ENCODE measurements at regions not wholly inside any gene's neighbourhood (a gene's known extent, or its start where the extent isn't known, plus 50 kb on each side); places are given as distances from the start of the nearest gene placed in this dataset.

DNA sequence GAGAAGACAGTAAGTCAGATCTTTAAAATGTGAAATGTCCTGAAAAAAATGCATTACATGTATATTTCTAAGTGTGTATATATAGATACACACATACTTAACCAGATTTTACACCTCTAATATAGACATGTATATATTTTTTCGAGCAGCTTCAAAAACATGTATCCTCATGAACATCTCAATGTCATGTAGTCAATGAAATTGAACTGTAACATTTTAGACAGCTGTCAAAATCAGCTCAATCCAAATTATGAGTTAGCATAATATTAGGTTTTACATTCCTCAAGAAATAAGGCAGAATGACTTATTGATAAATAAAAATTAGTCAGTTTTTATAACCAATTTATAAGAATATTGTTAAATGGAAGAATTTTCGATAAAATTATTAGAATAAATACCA, 665.7 kb downstream of the BRINP3 start:
- Mint-ChIP-seq H3K27ac (no peak overlapping the region), H3K27me3 (no peaks in the 10 kb centered on the region), H3K4me3 (no peak overlapping the region), H3K9me3 (peaks cover 0 to 14% (median 4%) of the 10 kb centered on the region in 8 donors), H3K4me1 (no peaks in the 10 kb centered on the region), H3K36me3 (no peaks in the 10 kb centered on the region)
- Histone ChIP-seq H3K4me1 (ENCODE audit: insufficient read depth, low read length) (no peaks in the 10 kb centered on the region), H3K36me3 (ENCODE audit: insufficient read depth, low read length) (no peaks in the 10 kb centered on the region), H3K27me3 (ENCODE audit: insufficient read depth, low read length) (no peaks in the 10 kb centered on the region), H3K9me3 (ENCODE audit: control insufficient read depth in 1 of 2, low read length in 2 of 2) (peaks cover 0 to 5% of the 10 kb centered on the region in 2 donors), H3K27ac (ENCODE audit: low read depth, low read length) (no peak overlapping the region), H3K4me3 (ENCODE audit: low read length in 2 of 2) (no peak overlapping the region)
- intact Hi-C loops (cut with micrococcal nuclease) = no loop called here
- CTCF ChIA-PET (ENCODE audit: partially characterized antibody) = no interaction called here
- POLR2A ChIA-PET (ENCODE audit: partially characterized antibody) = no interaction called here
- no peak for DNase-seq

DNA sequence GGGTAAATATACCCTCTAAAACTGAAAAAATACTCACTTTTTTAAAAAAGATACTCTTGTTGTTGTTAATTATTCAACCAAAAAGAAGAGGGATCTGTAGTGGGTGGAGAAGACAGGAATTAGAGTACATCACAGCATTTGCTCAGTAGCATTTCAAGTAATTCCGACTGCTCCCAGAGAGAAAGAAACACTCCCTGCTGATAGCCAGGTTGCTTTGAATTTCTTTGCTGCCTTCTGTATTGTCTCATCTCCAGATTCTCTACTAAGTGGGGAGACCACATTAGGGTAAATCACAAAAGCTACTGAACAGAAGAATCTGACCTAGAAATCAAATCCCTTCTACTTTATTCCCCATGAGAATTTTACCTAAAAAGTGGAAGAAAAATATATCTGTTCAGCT, 661.1 kb downstream of the BRINP3 start:
- H3K27me3 Mint-ChIP-seq = no peaks in the 10 kb centered on the region
- POLR2A ChIA-PET (ENCODE audit: partially characterized antibody) = no interaction called here
- no peaks in the 10 kb centered on the region for H3K36me3 Mint-ChIP-seq
- H3K9me3 Mint-ChIP-seq = peaks cover 0 to 12% (median 3%) of the 10 kb centered on the region in 8 donors
- Histone ChIP-seq H3K4me1 (ENCODE audit: insufficient read depth, low read length) (no peaks in the 10 kb centered on the region), H3K9me3 (ENCODE audit: control insufficient read depth in 1 of 2, low read length in 2 of 2) (peaks cover 0 to 5% of the 10 kb centered on the region in 2 donors), H3K27me3 (ENCODE audit: insufficient read depth, low read length) (no peaks in the 10 kb centered on the region), H3K36me3 (ENCODE audit: insufficient read depth, low read length) (no peaks in the 10 kb centered on the region), H3K27ac (ENCODE audit: low read depth, low read length) (no peak overlapping the region), H3K4me3 (ENCODE audit: low read length in 2 of 2) (no peak overlapping the region)
- no peak overlapping the region for H3K4me3 Mint-ChIP-seq
- no peak for DNase-seq
- CTCF ChIA-PET (ENCODE audit: partially characterized antibody) = no interaction called here
- intact Hi-C loops (cut with micrococcal nuclease) = no loop called here
- H3K27ac Mint-ChIP-seq = no peak overlapping the region
- H3K4me1 Mint-ChIP-seq = no peaks in the 10 kb centered on the region

- Mint-ChIP-seq H3K36me3 (no peaks in the 10 kb centered on the region), H3K27me3 (no peaks in the 10 kb centered on the region), H3K27ac (no peak overlapping the region), H3K4me3 (no peak overlapping the region), H3K9me3 (peaks cover 0 to 12% (median under 1%) of the 10 kb centered on the region in 8 donors), H3K4me1 (no peaks in the 10 kb centered on the region)
- no peak for DNase-seq
- intact Hi-C loops (cut with micrococcal nuclease) = no loop called here
- ChIA-PET CTCF (ENCODE audit: partially characterized antibody) (no interaction called here), POLR2A (ENCODE audit: partially characterized antibody) (no interaction called here)
- H3K9me3 ChIP-seq (ENCODE audit: control insufficient read depth in 1 of 2, low read length in 2 of 2) = peaks cover 0 to 5% of the 10 kb centered on the region in 2 donors
- no peaks in the 10 kb centered on the region for H3K27me3 ChIP-seq (ENCODE audit: insufficient read depth, low read length)
- H3K4me3 ChIP-seq (ENCODE audit: low read length in 2 of 2) = no peak overlapping the region
- H3K27ac ChIP-seq (ENCODE audit: low read depth, low read length) = no peak overlapping the region
- H3K4me1 ChIP-seq (ENCODE audit: insufficient read depth, low read length) = no peaks in the 10 kb centered on the region
- H3K36me3 ChIP-seq (ENCODE audit: insufficient read depth, low read length) = no peaks in the 10 kb centered on the region
Observed at GRCh38 chr1:189819751-189820150, 657.9 kb downstream of the BRINP3 start.

- CTCF ChIA-PET (ENCODE audit: partially characterized antibody) = no interaction called here
- Histone ChIP-seq H3K4me3 (ENCODE audit: low read length in 2 of 2) (no peak overlapping the region), H3K27ac (ENCODE audit: low read depth, low read length) (no peak overlapping the region), H3K9me3 (ENCODE audit: control insufficient read depth in 1 of 2, low read length in 2 of 2) (no peaks in the 10 kb centered on the region), H3K27me3 (ENCODE audit: insufficient read depth, low read length) (no peaks in the 10 kb centered on the region), H3K36me3 (ENCODE audit: insufficient read depth, low read length) (no peaks in the 10 kb centered on the region), H3K4me1 (ENCODE audit: insufficient read depth, low read length) (no peaks in the 10 kb centered on the region)
- intact Hi-C loops (cut with micrococcal nuclease) = no loop called here
- Mint-ChIP-seq H3K4me1 (no peaks in the 10 kb centered on the region), H3K9me3 (peaks cover 0 to 23% (median 2%) of the 10 kb centered on the region in 8 donors), H3K36me3 (no peaks in the 10 kb centered on the region), H3K4me3 (no peak overlapping the region), H3K27me3 (no peaks in the 10 kb centered on the region), H3K27ac (no peak overlapping the region)
- POLR2A ChIA-PET (ENCODE audit: partially characterized antibody) = no interaction called here
- no peak for DNase-seq
Observed at GRCh38 chr1:189821833-189822232, 655.8 kb downstream of the BRINP3 start.

DNA sequence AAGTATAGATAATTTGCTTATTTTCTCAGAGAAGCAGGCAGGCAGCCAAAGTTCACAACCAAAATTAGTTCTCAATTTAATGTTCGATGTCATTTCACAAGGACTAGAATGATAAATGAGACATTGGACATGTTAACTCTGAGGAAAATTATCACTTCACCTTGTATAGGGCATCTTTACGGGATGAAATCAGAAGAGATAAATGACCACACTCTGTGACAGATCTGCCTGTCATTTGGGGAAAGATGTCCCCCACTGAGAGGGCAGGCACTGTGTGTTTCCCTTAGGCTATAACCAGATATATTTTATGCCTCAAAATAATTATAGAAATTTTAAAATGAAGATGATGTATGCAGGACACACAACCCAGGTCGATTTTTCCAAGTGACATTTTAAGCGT, 642.9 kb downstream of the BRINP3 start:
- H3K4me3 Mint-ChIP-seq = no peak overlapping the region
- Histone ChIP-seq H3K27me3 (ENCODE audit: insufficient read depth, low read length) (no peaks in the 10 kb centered on the region), H3K9me3 (ENCODE audit: control insufficient read depth in 1 of 2, low read length in 2 of 2) (no peaks in the 10 kb centered on the region), H3K4me3 (ENCODE audit: low read length in 2 of 2) (no peak overlapping the region), H3K27ac (ENCODE audit: low read depth, low read length) (no peak overlapping the region), H3K36me3 (ENCODE audit: insufficient read depth, low read length) (no peaks in the 10 kb centered on the region), H3K4me1 (ENCODE audit: insufficient read depth, low read length) (no peaks in the 10 kb centered on the region)
- ChIA-PET CTCF (ENCODE audit: partially characterized antibody) (no interaction called here), POLR2A (ENCODE audit: partially characterized antibody) (no interaction called here)
- no peak overlapping the region for H3K27ac Mint-ChIP-seq
- DNase-seq = no peak
- H3K9me3 Mint-ChIP-seq = peaks cover 0 to 11% (median 5%) of the 10 kb centered on the region in 8 donors
- H3K4me1 Mint-ChIP-seq = no peaks in the 10 kb centered on the region
- intact Hi-C loops (cut with micrococcal nuclease) = no loop called here
- H3K27me3 Mint-ChIP-seq = no peaks in the 10 kb centered on the region
- H3K36me3 Mint-ChIP-seq = no peaks in the 10 kb centered on the region

DNA sequence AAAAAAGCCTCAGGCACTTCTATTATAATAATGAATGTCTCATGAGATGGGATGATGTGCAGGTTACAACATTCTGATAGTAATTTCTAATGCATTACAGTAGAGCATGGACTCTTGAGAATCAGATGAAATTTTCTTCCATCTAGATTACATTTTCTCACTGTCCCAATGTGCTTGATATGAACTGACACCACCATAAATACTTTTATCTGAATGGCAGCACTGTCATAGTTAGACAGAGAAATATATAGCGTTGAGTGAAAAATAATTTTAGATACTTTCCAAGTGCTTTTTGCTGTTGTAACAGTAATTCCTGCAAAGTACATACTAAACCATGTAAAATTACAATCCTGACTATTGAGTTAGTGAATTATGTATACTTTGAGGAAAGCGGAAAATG, 630.1 kb downstream of the BRINP3 start:
- Mint-ChIP-seq H3K36me3 (no peaks in the 10 kb centered on the region), H3K4me3 (no peak overlapping the region), H3K4me1 (no peaks in the 10 kb centered on the region), H3K9me3 (peaks cover 0 to 9% (median 4%) of the 10 kb centered on the region in 8 donors), H3K27ac (no peak overlapping the region), H3K27me3 (no peaks in the 10 kb centered on the region)
- CTCF ChIA-PET (ENCODE audit: partially characterized antibody) = no interaction called here
- Histone ChIP-seq H3K4me1 (ENCODE audit: insufficient read depth, low read length) (no peaks in the 10 kb centered on the region), H3K9me3 (ENCODE audit: control insufficient read depth in 1 of 2, low read length in 2 of 2) (no peaks in the 10 kb centered on the region), H3K4me3 (ENCODE audit: low read length in 2 of 2) (no peak overlapping the region), H3K27me3 (ENCODE audit: insufficient read depth, low read length) (no peaks in the 10 kb centered on the region), H3K36me3 (ENCODE audit: insufficient read depth, low read length) (no peaks in the 10 kb centered on the region), H3K27ac (ENCODE audit: low read depth, low read length) (no peak overlapping the region)
- intact Hi-C loops (cut with micrococcal nuclease) = no loop called here
- POLR2A ChIA-PET (ENCODE audit: partially characterized antibody) = no interaction called here
- no peak for DNase-seq

- Mint-ChIP-seq H3K4me1 (no peaks in the 10 kb centered on the region), H3K27ac (no peak overlapping the region), H3K4me3 (no peak overlapping the region), H3K9me3 (peaks cover 0 to 24% (median 17%) of the 10 kb centered on the region in 8 donors), H3K27me3 (no peaks in the 10 kb centered on the region), H3K36me3 (no peaks in the 10 kb centered on the region)
- Histone ChIP-seq H3K36me3 (ENCODE audit: insufficient read depth, low read length) (no peaks in the 10 kb centered on the region), H3K4me3 (ENCODE audit: low read length in 2 of 2) (no peak overlapping the region), H3K9me3 (ENCODE audit: control insufficient read depth in 1 of 2, low read length in 2 of 2) (no peaks in the 10 kb centered on the region), H3K4me1 (ENCODE audit: insufficient read depth, low read length) (no peaks in the 10 kb centered on the region), H3K27me3 (ENCODE audit: insufficient read depth, low read length) (no peaks in the 10 kb centered on the region), H3K27ac (ENCODE audit: low read depth, low read length) (no peak overlapping the region)
- CTCF ChIA-PET (ENCODE audit: partially characterized antibody) = no interaction called here
- no peak for DNase-seq
- POLR2A ChIA-PET (ENCODE audit: partially characterized antibody) = no interaction called here
- intact Hi-C loops (cut with micrococcal nuclease) = no loop called here
Observed at GRCh38 chr1:189851806-189852367, 625.8 kb downstream of the BRINP3 start.
